Bronchial epithelial cell (primary cell): ENCODE measurements at regions not wholly inside any gene's neighbourhood (a gene's known extent, or its start where the extent isn't known, plus 50 kb on each side); places are given as distances from the start of the nearest gene placed in this dataset.

ENCODE experiments used
- DNase-seq: peaks from one replicate; pipeline ENCODE4 v3.0.0-alpha.2; 2010; ENCODE audit warnings: low read depth
- FAIRE-seq: peaks from 2 replicates; lab custom pipeline; 2011; peaks lifted over from hg19 to GRCh38; lab: Jason Lieb, UNC
- H3K27me3 ChIP-seq: 2 replicates; pipeline ENCODE4 v1.5.1; 2011; ENCODE audit warnings: low read length; ENCODE audit not compliant: control insufficient read depth, insufficient read depth
- H3K36me3 ChIP-seq: 2 replicates; pipeline ENCODE4 v1.5.1; 2011; ENCODE audit warnings: low read length; ENCODE audit not compliant: control insufficient read depth, insufficient read depth
- H3K4me3 ChIP-seq: 2 replicates; pipeline ENCODE4 v1.5.1; 2011; ENCODE audit warnings: mild to moderate bottlenecking, low read depth, low read length, control low read depth
- CTCF ChIP-seq: IDR thresholded peaks from 2 replicates; pipeline ENCODE4 v1.5.1; 2011; ENCODE audit warnings: mild to moderate bottlenecking, moderate library complexity, low read length, control low read depth, inconsistent platforms; ENCODE audit not compliant: insufficient read depth, severe bottlenecking

- no peak for TF ChIP-seq CTCF
- Histone ChIP-seq H3K27me3 (peaks cover 3% of the 10 kb centered on the region), H3K4me3 (no peak overlapping the region), H3K36me3 (no peaks in the 10 kb centered on the region)
- FAIRE-seq (no peak), DNase-seq (no peak)
Observed at GRCh38 chr2:30325600-30326328, 94.4 kb downstream of the LBH start.

- FAIRE-seq: no peak
- DNase-seq: no peak
- TF ChIP-seq CTCF: no peak
- Histone ChIP-seq H3K4me3 (no peak overlapping the region), H3K27me3 (peaks cover 3% of the 10 kb centered on the region), H3K36me3 (no peaks in the 10 kb centered on the region)
Observed at GRCh38 chr2:30326497-30326896, 95.2 kb downstream of the LBH start.

- no peaks in the 10 kb centered on the region for H3K36me3 ChIP-seq
- no peaks in the 10 kb centered on the region for H3K27me3 ChIP-seq
- no peak for TF ChIP-seq CTCF
- H3K4me3 ChIP-seq: no peak overlapping the region
- FAIRE-seq (peak; percentile 93), DNase-seq (no peak)
Observed at GRCh38 chr2:30331038-30331437, 99.7 kb downstream of the LBH start.

GRCh38 chr2:30331869-30332268 is 100.5 kb downstream of the LBH start:
- no peaks in the 10 kb centered on the region for H3K27me3 ChIP-seq

GRCh38 chr2:30332791-30333453 is 101.6 kb downstream of the LBH start:
- DNase-seq (no peak), FAIRE-seq (no peak)
- no peak overlapping the region for H3K4me3 ChIP-seq
- H3K27me3 ChIP-seq: no peaks in the 10 kb centered on the region
- H3K36me3 ChIP-seq: no peaks in the 10 kb centered on the region
- no peak for TF ChIP-seq CTCF

More at GRCh38 chr2:30331869-30332268, 100.5 kb downstream of the LBH start:
- FAIRE-seq (peak; percentile 98), DNase-seq (no peak)
- no peak for TF ChIP-seq CTCF
- Histone ChIP-seq H3K36me3 (no peaks in the 10 kb centered on the region), H3K4me3 (no peak overlapping the region)
